Ascending aorta (tissue), 2 donors: ENCODE measurements at regions not wholly inside any gene's neighbourhood (a gene's known extent, or its start where the extent isn't known, plus 50 kb on each side); places are given as distances from the start of the nearest gene placed in this dataset.

ENCODE experiments used
- DNase-seq, 2 donors: peaks; one replicate each; pipeline ENCODE4 v3.0.0-alpha.2; 2019; ENCODE audit warnings: low spot score in 2 of 2
- H3K27ac ChIP-seq, 2 donors: fragments of 200-600 bp; sonication (generic); one replicate each; pipeline ENCODE4 v1.5.1; 2016 to 2017; ENCODE audit warnings: mild to moderate bottlenecking in 1 of 2
- H3K27me3 ChIP-seq: fragments of 200-600 bp; sonication (generic); one replicate; pipeline ENCODE4 v1.5.1; 2017
- H3K36me3 ChIP-seq, 2 donors: fragments of 200-600 bp; sonication (generic); one replicate each; pipeline ENCODE4 v1.5.1; 2016
- H3K4me1 ChIP-seq, 2 donors: fragments of 200-600 bp; sonication (generic); one replicate each; pipeline ENCODE4 v1.5.1; 2016 to 2017; ENCODE audit warnings: mild to moderate bottlenecking in 1 of 2
- H3K4me3 ChIP-seq, 2 donors: fragments of 200-600 bp; sonication (generic); one replicate each; pipeline ENCODE4 v1.5.1; 2016 to 2017; ENCODE audit warnings: mild to moderate bottlenecking in 1 of 2
- H3K9me3 ChIP-seq, 2 donors: fragments of 200-600 bp; sonication (generic); one replicate each; pipeline ENCODE4 v1.5.1; 2016
- intact Hi-C: fragments of 100-400 bp; cut with DNase I; formaldehyde crosslinking; loops from one replicate; pipeline ENCODE4 v1.15.1; 2023
- TF ChIP-seq, protein P1 (sequence below), 3 experiments: fragments of 200-600 bp in 2 of 3; fragments of 450-650 bp in 1 of 3; sonication (generic) in 2 of 3; IDR thresholded peaks; one replicate each; pipeline ENCODE4 v1.5.1; 2016 to 2019; ENCODE audit warnings: antibody characterized with exemption in 3 of 3, mild to moderate bottlenecking in 1 of 3, moderate library complexity in 1 of 3

DNA sequence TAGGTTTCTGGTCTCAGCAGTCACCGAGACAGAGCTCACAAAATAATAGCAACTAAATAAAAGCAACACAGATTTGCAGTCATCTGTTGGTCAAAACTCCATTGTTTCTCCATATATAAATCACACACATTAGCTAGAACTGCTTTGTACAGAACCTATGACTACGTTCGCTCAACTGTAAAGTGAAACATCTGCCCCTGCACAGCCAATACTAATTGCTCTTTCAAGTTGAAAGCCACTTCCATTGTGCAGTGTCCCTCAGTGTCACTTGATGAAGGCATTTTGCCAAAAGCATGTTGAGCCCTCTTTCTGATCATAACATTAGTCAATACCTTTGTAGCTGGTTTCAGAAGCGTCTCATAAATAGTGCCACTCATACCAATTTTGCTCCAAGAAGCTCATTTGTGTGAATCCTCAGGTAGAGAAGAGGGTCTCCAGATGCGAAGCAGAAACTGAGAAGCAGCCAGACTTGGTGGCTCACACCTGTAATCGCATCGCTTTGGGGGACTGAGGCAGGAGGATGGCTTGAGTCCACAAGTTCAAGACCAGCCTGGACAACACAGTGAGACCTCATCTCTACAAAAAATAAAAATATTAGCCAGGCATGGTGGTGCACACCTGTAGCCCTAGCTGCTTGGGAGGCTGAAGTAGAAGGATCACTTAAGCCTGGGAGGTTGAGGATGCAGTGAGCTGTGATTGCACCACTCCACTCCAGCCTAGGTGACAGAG lies 68.9 kb downstream of the PERP start:
- DNase-seq = no peak
- intact Hi-C loops = no loop called here
- Histone ChIP-seq H3K9me3 (no peaks in the 10 kb centered on the region), H3K27me3 (no peaks in the 10 kb centered on the region), H3K4me3 (no peak overlapping the region), H3K36me3 (no peaks in the 10 kb centered on the region), H3K27ac (no peak overlapping the region), H3K4me1 (no peaks in the 10 kb centered on the region)
- TF ChIP-seq, protein P1, sequence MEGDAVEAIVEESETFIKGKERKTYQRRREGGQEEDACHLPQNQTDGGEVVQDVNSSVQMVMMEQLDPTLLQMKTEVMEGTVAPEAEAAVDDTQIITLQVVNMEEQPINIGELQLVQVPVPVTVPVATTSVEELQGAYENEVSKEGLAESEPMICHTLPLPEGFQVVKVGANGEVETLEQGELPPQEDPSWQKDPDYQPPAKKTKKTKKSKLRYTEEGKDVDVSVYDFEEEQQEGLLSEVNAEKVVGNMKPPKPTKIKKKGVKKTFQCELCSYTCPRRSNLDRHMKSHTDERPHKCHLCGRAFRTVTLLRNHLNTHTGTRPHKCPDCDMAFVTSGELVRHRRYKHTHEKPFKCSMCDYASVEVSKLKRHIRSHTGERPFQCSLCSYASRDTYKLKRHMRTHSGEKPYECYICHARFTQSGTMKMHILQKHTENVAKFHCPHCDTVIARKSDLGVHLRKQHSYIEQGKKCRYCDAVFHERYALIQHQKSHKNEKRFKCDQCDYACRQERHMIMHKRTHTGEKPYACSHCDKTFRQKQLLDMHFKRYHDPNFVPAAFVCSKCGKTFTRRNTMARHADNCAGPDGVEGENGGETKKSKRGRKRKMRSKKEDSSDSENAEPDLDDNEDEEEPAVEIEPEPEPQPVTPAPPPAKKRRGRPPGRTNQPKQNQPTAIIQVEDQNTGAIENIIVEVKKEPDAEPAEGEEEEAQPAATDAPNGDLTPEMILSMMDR (IDR thresholded peaks at IDR 0.05) = no peak
